GM23248 (cell line): ENCODE measurements at regions not wholly inside any gene's neighbourhood (a gene's known extent, or its start where the extent isn't known, plus 50 kb on each side); places are given as distances from the start of the nearest gene placed in this dataset.

ENCODE experiments used
- DNase-seq: peaks from one replicate; pipeline ENCODE4 v3.0.0-alpha.2; 2015
- H2AFZ ChIP-seq: fragments of 200-600 bp; sonication (generic); 2 replicates; pipeline ENCODE4 v1.6.1; 2016; ENCODE audit warnings: antibody characterized with exemption
- H3F3A ChIP-seq: fragments of 200-600 bp; sonication (generic); 2 replicates; pipeline ENCODE4 v1.6.1; 2016; ENCODE audit warnings: mild to moderate bottlenecking, antibody characterized with exemption, mixed run types; ENCODE audit not compliant: insufficient read depth
- H3K27ac ChIP-seq: fragments of 200-600 bp; sonication (generic); 2 replicates; pipeline ENCODE4 v1.5.1; 2016; ENCODE audit warnings: mild to moderate bottlenecking
- H3K27me3 ChIP-seq: fragments of 200-600 bp; sonication (generic); replicated peaks from 2 replicates; pipeline ENCODE4 v1.6.1; 2016; ENCODE audit warnings: mild to moderate bottlenecking; ENCODE audit not compliant: insufficient read depth
- H3K36me3 ChIP-seq: fragments of 200-600 bp; sonication (generic); 2 replicates; pipeline ENCODE4 v1.6.1; 2016; ENCODE audit warnings: low read depth, mild to moderate bottlenecking
- H3K4me1 ChIP-seq: fragments of 200-600 bp; sonication (generic); 2 replicates; pipeline ENCODE4 v1.6.1; 2016; ENCODE audit warnings: mild to moderate bottlenecking; ENCODE audit not compliant: insufficient read depth
- H3K4me2 ChIP-seq: fragments of 200-600 bp; sonication (generic); one replicate; pipeline ENCODE4 v1.6.1; 2016; ENCODE audit warnings: mild to moderate bottlenecking; ENCODE audit not compliant: unreplicated experiment
- H3K4me3 ChIP-seq: fragments of 200-600 bp; sonication (generic); 2 replicates; pipeline ENCODE4 v1.5.1; 2016; ENCODE audit warnings: mild to moderate bottlenecking
- H3K79me2 ChIP-seq: fragments of 200-600 bp; sonication (generic); 2 replicates; pipeline ENCODE4 v1.6.1; 2016; ENCODE audit warnings: mild to moderate bottlenecking; ENCODE audit not compliant: insufficient read depth
- H3K9ac ChIP-seq: fragments of 200-600 bp; sonication (generic); 2 replicates; pipeline ENCODE4 v1.6.1; 2016; ENCODE audit warnings: mild to moderate bottlenecking
- H3K9me2 ChIP-seq: fragments of 200-600 bp; sonication (generic); 2 replicates; pipeline ENCODE4 v1.6.1; 2016; ENCODE audit warnings: mixed run types, mild to moderate bottlenecking, moderate library complexity; ENCODE audit not compliant: insufficient read depth
- H3K9me3 ChIP-seq: fragments of 200-600 bp; sonication (generic); one replicate; pipeline ENCODE4 v1.6.1; 2017; ENCODE audit warnings: low read depth
- H4K20me1 ChIP-seq: fragments of 200-600 bp; sonication (generic); 2 replicates; pipeline ENCODE4 v1.6.0; 2016; ENCODE audit not compliant: insufficient read depth
- EZH2 ChIP-seq: fragments of 200-600 bp; sonication (generic); IDR thresholded peaks from 2 replicates; pipeline ENCODE4 v1.6.1; 2018; ENCODE audit warnings: antibody characterized with exemption, mild to moderate bottlenecking; ENCODE audit not compliant: insufficient read depth, poor library complexity, severe bottlenecking
- EZH2phosphoT487 ChIP-seq: fragments of 200-600 bp; sonication (generic); IDR thresholded peaks from 2 replicates; pipeline ENCODE4 v1.6.1; 2018; ENCODE audit warnings: antibody characterized with exemption, moderate library complexity, mild to moderate bottlenecking, low read depth; ENCODE audit not compliant: insufficient read depth
- WGBS, 2 experiments: methylation state at CpG; one replicate each; pipeline ENCODE4 v1.1.6; 2015 to 2017; ENCODE audit warnings: low lambda C conversion rate in 2 of 2, low coverage in 1 of 2; ENCODE audit errors: missing lambda C conversion rate in 2 of 2; 5-methylcytosine and 5-hydroxymethylcytosine counted together
- in situ Hi-C: fragments of 300-500 bp; cut with MboI; formaldehyde crosslinking; loops from 2 replicates; pipeline ENCODE4 v1.15.0; 2020

DNA sequence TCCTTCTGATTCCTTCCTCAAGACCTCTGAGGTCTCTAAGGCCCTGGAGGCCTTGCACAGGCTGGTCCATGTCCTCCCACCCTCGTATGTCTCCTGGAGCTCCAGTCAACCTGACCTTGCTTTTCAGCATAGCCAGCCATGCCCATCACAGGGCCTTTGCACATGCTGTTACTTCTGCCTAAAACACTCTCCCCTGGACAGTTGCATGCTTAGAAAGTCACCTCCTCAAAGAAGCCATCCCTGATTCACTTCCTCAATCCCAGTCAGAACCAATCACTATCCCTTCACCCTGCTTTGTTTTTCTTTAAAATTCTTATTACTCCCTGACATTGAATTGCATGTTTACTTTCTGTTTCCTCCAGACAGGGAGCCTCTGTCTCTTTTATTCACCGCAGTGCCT, 322.1 kb upstream of the CCL2 start:
- H3K36me3 ChIP-seq, result no peaks in the 10 kb centered on the region
- H2AFZ ChIP-seq, result no peak overlapping the region
- H3K79me2 ChIP-seq, result no peaks in the 10 kb centered on the region
- DNase-seq, result no peak
- in situ Hi-C loops, result no loop called here
- H3K27ac ChIP-seq, result no peak overlapping the region
- H3K4me3 ChIP-seq, result no peak overlapping the region
- TF ChIP-seq EZH2 (no peak), EZH2phosphoT487 (no peak)
- no peaks in the 10 kb centered on the region for H3K9me3 ChIP-seq
- no peaks in the 10 kb centered on the region for H3K9me2 ChIP-seq
- H3K27me3 ChIP-seq, result peaks cover 38% of the 10 kb centered on the region
- WGBS, 2 experiments, result 32 to 41% methylated on average over 2 of the region's 2 CpGs
- no peak overlapping the region for H3K4me2 ChIP-seq
- H3K4me1 ChIP-seq, result no peaks in the 10 kb centered on the region
- no peaks in the 10 kb centered on the region for H3F3A ChIP-seq
- H4K20me1 ChIP-seq, result no peaks in the 10 kb centered on the region
- no peak overlapping the region for H3K9ac ChIP-seq

DNA sequence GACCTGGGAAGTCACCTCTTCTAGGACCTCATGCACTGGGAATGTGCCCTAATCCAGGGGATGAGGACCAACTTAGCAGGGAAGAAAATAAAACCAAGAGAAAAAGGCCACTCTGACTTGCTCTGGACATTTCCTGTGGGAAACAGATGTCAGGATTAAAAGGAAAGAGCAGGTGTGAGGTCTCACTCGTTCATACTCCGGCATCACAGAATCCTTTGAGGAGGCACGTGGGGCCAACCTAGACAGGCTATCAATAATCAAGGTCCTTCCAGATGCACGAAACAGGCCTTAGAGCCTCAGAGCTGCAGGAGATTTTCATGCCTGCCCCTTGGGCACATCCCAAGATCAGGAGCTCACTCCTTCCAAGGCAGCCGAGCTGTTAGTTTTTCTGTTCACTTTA, 321.5 kb upstream of the CCL2 start:
- in situ Hi-C loops, result no loop called here
- TF ChIP-seq EZH2phosphoT487, result no peak
- WGBS, 2 experiments, result 1 to 2% methylated on average over 5 of the region's 5 CpGs

DNA sequence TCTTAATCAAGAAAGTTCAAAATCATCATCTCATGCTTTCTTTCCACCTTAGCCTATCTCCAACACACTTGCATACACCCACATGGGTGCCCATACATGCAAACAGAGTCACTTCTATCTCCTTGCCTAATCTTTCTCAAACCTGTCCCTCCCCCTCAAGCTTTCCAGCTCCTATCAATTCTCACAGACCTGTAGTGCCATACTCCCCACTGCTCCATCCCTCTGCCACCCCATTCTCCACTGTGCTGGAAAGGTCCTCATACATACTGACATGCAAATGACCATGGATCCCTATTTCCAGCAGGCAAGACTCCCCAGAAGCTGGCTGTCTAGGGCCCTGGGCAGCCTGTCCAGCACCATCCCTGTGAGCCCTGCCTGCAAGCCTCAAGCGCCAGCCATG, 320.4 kb upstream of the CCL2 start:
- H3K9me2 ChIP-seq, result no peaks in the 10 kb centered on the region
- H2AFZ ChIP-seq, result no peak overlapping the region
- 6 to 14% methylated on average over 1 of the region's 1 CpG for WGBS, 2 experiments
- H4K20me1 ChIP-seq, result no peaks in the 10 kb centered on the region
- no peaks in the 10 kb centered on the region for H3K4me1 ChIP-seq
- no peak overlapping the region for H3K4me2 ChIP-seq
- H3K9ac ChIP-seq, result no peak overlapping the region
- DNase-seq, result no peak
- H3K27me3 ChIP-seq, result peaks cover 28% of the 10 kb centered on the region
- H3K9me3 ChIP-seq, result no peaks in the 10 kb centered on the region
- H3K79me2 ChIP-seq, result no peaks in the 10 kb centered on the region
- H3K27ac ChIP-seq, result no peak overlapping the region
- in situ Hi-C loops, result no loop called here
- TF ChIP-seq EZH2phosphoT487 (no peak), EZH2 (no peak)
- H3K4me3 ChIP-seq, result no peak overlapping the region
- no peaks in the 10 kb centered on the region for H3F3A ChIP-seq
- no peaks in the 10 kb centered on the region for H3K36me3 ChIP-seq

More for the DNA sequence above, 321.5 kb upstream of the CCL2 start:
- Histone ChIP-seq H3K4me2 (no peak overlapping the region), H3K4me1 (no peaks in the 10 kb centered on the region), H3F3A (no peaks in the 10 kb centered on the region), H3K9me2 (no peaks in the 10 kb centered on the region), H4K20me1 (no peaks in the 10 kb centered on the region), H3K27ac (no peak overlapping the region), H3K9ac (no peak overlapping the region), H3K4me3 (no peak overlapping the region), H3K36me3 (no peaks in the 10 kb centered on the region), H3K79me2 (no peaks in the 10 kb centered on the region), H3K9me3 (no peaks in the 10 kb centered on the region), H3K27me3 (peaks cover 38% of the 10 kb centered on the region), H2AFZ (no peak overlapping the region)
- DNase-seq, result no peak

DNA sequence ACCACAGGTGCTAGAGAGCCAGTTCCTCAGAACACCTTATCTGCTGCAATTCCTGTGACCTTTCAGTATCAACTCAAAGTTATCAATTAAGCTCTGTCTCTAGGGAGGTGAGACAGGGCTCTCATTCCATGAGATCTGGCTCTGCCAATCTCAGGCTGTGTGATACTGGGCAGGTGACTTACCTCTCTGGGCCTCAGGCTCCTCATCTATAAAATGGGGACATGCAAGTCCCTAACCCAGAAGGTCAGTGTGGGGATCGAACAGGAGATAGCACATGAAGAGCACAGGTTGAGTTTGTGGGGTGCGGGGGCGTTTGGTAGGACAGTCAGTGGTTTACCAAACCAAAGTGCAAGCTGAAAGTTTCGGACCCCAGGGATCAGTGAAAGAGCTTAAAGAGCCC, 319.3 kb upstream of the CCL2 start:
- 34 to 54% methylated on average over 4 of the region's 4 CpGs for WGBS, 2 experiments
- H3K36me3 ChIP-seq, result no peaks in the 10 kb centered on the region

DNA sequence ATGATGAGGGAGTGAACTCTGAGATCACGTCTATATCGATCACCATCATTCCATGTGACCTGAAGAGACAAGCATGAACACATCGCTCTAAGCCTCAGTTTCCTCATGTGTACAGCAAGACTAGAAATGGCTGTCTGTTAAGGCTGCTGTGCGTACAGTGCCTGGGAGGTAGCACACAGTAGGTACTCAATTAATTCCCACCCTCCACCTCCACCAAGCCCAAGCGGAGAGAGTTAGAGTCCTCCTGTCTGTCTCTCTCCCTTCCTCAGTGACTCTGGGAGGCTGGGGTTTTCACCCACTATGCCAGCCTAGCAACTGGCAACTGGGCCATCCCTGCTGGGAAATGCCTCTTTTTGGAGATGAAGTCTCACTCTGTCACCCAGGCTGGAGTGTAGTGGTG, 318.3 kb upstream of the CCL2 start:
- Histone ChIP-seq H3K36me3 (no peaks in the 10 kb centered on the region), H3K9me3 (no peaks in the 10 kb centered on the region), H4K20me1 (no peaks in the 10 kb centered on the region), H3K4me2 (no peak overlapping the region), H3K27ac (no peak overlapping the region), H3K4me1 (no peaks in the 10 kb centered on the region), H3K9me2 (no peaks in the 10 kb centered on the region), H3K79me2 (no peaks in the 10 kb centered on the region), H3K4me3 (no peak overlapping the region), H3K9ac (no peak overlapping the region), H3K27me3 (peaks cover 23% of the 10 kb centered on the region), H3F3A (no peaks in the 10 kb centered on the region), H2AFZ (no peak overlapping the region)
- no peak for DNase-seq
- WGBS, 2 experiments, result 39 to 54% methylated on average over 5 of the region's 5 CpGs
- TF ChIP-seq EZH2, result no peak
- TF ChIP-seq EZH2phosphoT487, result no peak
- in situ Hi-C loops, result no loop called here

More for the DNA sequence above, 319.3 kb upstream of the CCL2 start:
- no peak overlapping the region for H2AFZ ChIP-seq
- H3K9me2 ChIP-seq, result no peaks in the 10 kb centered on the region
- H3K4me2 ChIP-seq, result no peak overlapping the region
- H3K9me3 ChIP-seq, result no peaks in the 10 kb centered on the region
- no peak overlapping the region for H3K27ac ChIP-seq
- TF ChIP-seq EZH2 (no peak), EZH2phosphoT487 (no peak)
- DNase-seq, result no peak
- no peaks in the 10 kb centered on the region for H3F3A ChIP-seq
- peaks cover 27% of the 10 kb centered on the region for H3K27me3 ChIP-seq
- H3K9ac ChIP-seq, result no peak overlapping the region
- H4K20me1 ChIP-seq, result no peaks in the 10 kb centered on the region
- H3K79me2 ChIP-seq, result no peaks in the 10 kb centered on the region
- H3K4me3 ChIP-seq, result no peak overlapping the region
- H3K4me1 ChIP-seq, result no peaks in the 10 kb centered on the region
- in situ Hi-C loops, result no loop called here
